HepG2 (cell line): ENCODE measurements at regions not wholly inside any gene's neighbourhood (a gene's known extent, or its start where the extent isn't known, plus 50 kb on each side); places are given as distances from the start of the nearest gene placed in this dataset.

ENCODE experiments used
- ATAC-seq: fragments of 200-7000 bp; cut with Tn5 transposase; 3 replicates; pipeline ENCODE4 v1.9.1; 2020; ENCODE audit warnings: mild to moderate bottlenecking, moderate library complexity
- BruUV-seq: library from RNA; stranded (reverse); fragments of 400-500 nt; replicated peaks from 2 replicates; lab custom pipeline; 2021; lab: Mats Ljungman, UMichigan
- CTCF ChIA-PET: fragments of 300-600 bp; formaldehyde crosslinking; extraction: SDS; loops from one replicate; lab custom pipeline; 2021; ENCODE audit warnings: low total read pairs, inconsistent platforms, low intra/inter-chr PET ratio; lab: Yijun Ruan, JAX
- POLR2A ChIA-PET: fragments of 350-600 bp; sonication (Branson Sonifier 250); formaldehyde crosslinking; loops from one replicate; lab custom pipeline; 2020; ENCODE audit warnings: antibody characterized with exemption, inconsistent platforms; lab: Yijun Ruan, JAX
- DNase-seq: peaks from one replicate; pipeline ENCODE4 v3.0.0-alpha.2; 2015; ENCODE audit warnings: low spot score
- FAIRE-seq: peaks from 3 replicates; lab custom pipeline; 2011; peaks lifted over from hg19 to GRCh38; lab: Jason Lieb, UNC
- H2AFZ ChIP-seq: one replicate; pipeline ENCODE4 v1.6.1; 2011; ENCODE audit warnings: low read length, inconsistent platforms
- H3K27ac ChIP-seq: fragments of 300-600 bp; 3 replicates; pipeline ENCODE4 v1.8.0; 2011; ENCODE audit warnings: mixed run types, mild to moderate bottlenecking, mixed read lengths, low read length, inconsistent platforms; ENCODE audit not compliant: insufficient read depth; ENCODE audit errors: extremely low read length
- H3K27me3 ChIP-seq, 2 experiments: fragments of 200-600 bp in 1 of 2; 2 replicates in 1 of 2; 3 replicates in 1 of 2; pipeline versions ENCODE4 v1.6.0 to v1.8.0; 2011; ENCODE audit warnings: low read length in 2 of 2, mild to moderate bottlenecking in 2 of 2, moderate library complexity in 2 of 2, inconsistent platforms in 1 of 2; ENCODE audit not compliant: insufficient read depth in 2 of 2, control insufficient read depth in 1 of 2
- H3K36me3 ChIP-seq, 2 experiments: fragments of 200-600 bp in 1 of 2; replicated peaks in 1 of 2; 2 replicates in 1 of 2; 3 replicates in 1 of 2; pipeline versions ENCODE4 v1.5.1 to v1.8.0; 2011; ENCODE audit warnings: low read length in 2 of 2, inconsistent platforms in 1 of 2; ENCODE audit not compliant: insufficient read depth in 2 of 2, control insufficient read depth in 1 of 2
- H3K4me1 ChIP-seq: 2 replicates; pipeline ENCODE4 v1.5.1; 2012; ENCODE audit warnings: low read length, inconsistent platforms; ENCODE audit not compliant: insufficient read depth
- H3K4me2 ChIP-seq: 2 replicates; pipeline ENCODE4 v1.6.0; 2011; ENCODE audit warnings: low read depth, low read length, inconsistent platforms
- H3K4me3 ChIP-seq, 3 experiments: fragments of 200-600 bp in 1 of 3; sonication (generic), shearing (Covaris generic) in 1 of 3; replicated peaks in 1 of 3; 2 replicates each; pipeline ENCODE4 v1.5.1; 2011 to 2016; ENCODE audit warnings: low read length in 3 of 3, inconsistent platforms in 2 of 3, low read depth in 2 of 3, mild to moderate bottlenecking in 2 of 3, control low read depth in 1 of 3, mixed read lengths in 1 of 3; ENCODE audit not compliant: insufficient read depth in 1 of 3
- H3K79me2 ChIP-seq: one replicate; pipeline ENCODE4 v1.6.1; 2011; ENCODE audit warnings: low read length, inconsistent platforms; ENCODE audit not compliant: insufficient read depth
- H3K9ac ChIP-seq: 2 replicates; pipeline ENCODE4 v1.6.0; 2011; ENCODE audit warnings: mild to moderate bottlenecking, low read depth, low read length, inconsistent platforms; ENCODE audit not compliant: insufficient read depth
- H3K9me3 ChIP-seq: 2 replicates; pipeline ENCODE4 v1.5.1; 2012; ENCODE audit warnings: mild to moderate bottlenecking, low read length
- H4K20me1 ChIP-seq: 2 replicates; pipeline ENCODE4 v1.6.0; 2011; ENCODE audit warnings: inconsistent platforms, mild to moderate bottlenecking, low read length, moderate library complexity; ENCODE audit not compliant: insufficient read depth
- ELF4 ChIP-seq: sonication (generic); formaldehyde crosslinking; IDR thresholded peaks from 2 replicates; pipeline ENCODE4 v1.5.0; 2020; ENCODE audit warnings: missing genetic modification reagents, mild to moderate bottlenecking, moderate library complexity, borderline replicate concordance
- HMG20A ChIP-seq: IDR thresholded peaks from 2 replicates; pipeline ENCODE4 v1.6.1; 2016; ENCODE audit warnings: borderline replicate concordance
- MTF2 ChIP-seq: sonication (generic); formaldehyde crosslinking; IDR thresholded peaks from 2 replicates; pipeline ENCODE4 v1.5.0; 2020; ENCODE audit warnings: missing genetic modification reagents, borderline replicate concordance
- WGBS: methylation state at CpG from one replicate; pipeline ENCODE4 v1.1.6; 2017; ENCODE audit warnings: low lambda C conversion rate; 5-methylcytosine and 5-hydroxymethylcytosine counted together
- in situ Hi-C: cut with HindIII; loops from 2 replicates; pipeline ENCODE4 v1.10.0; 2017; ENCODE audit warnings: low pct_unique_long_range_greater_than_20kb; ENCODE audit not compliant: extremely low pct_ligation_motif_present
- intact Hi-C: fragments of 100-400 bp; cut with micrococcal nuclease; formaldehyde crosslinking; loops from one replicate; pipeline ENCODE4 v1.10.0; 2022; ENCODE audit not compliant: unreplicated experiment
- TF ChIP-seq, protein P1 (sequence below): sonication (generic); formaldehyde crosslinking; IDR thresholded peaks from 2 replicates; pipeline ENCODE4 v1.5.1; 2020; ENCODE audit warnings: mild to moderate bottlenecking, missing genetic modification reagents, moderate library complexity
- TF ChIP-seq, protein P2 (sequence below): sonication (generic); formaldehyde crosslinking; conservative IDR thresholded peaks from 2 replicates; pipeline ENCODE4 v1.8.1; 2023; ENCODE audit warnings: missing genetic modification reagents
- TF ChIP-seq, protein P3 (sequence below): sonication (generic); formaldehyde crosslinking; IDR thresholded peaks from 2 replicates; pipeline ENCODE4 v1.5.0; 2020; ENCODE audit warnings: missing genetic modification reagents, mild to moderate bottlenecking, borderline replicate concordance
- TF ChIP-seq, protein P4 (sequence below): sonication (generic); formaldehyde crosslinking; IDR thresholded peaks from 2 replicates; pipeline ENCODE4; 2020; ENCODE audit warnings: missing genetic modification reagents, mild to moderate bottlenecking, borderline replicate concordance

DNA sequence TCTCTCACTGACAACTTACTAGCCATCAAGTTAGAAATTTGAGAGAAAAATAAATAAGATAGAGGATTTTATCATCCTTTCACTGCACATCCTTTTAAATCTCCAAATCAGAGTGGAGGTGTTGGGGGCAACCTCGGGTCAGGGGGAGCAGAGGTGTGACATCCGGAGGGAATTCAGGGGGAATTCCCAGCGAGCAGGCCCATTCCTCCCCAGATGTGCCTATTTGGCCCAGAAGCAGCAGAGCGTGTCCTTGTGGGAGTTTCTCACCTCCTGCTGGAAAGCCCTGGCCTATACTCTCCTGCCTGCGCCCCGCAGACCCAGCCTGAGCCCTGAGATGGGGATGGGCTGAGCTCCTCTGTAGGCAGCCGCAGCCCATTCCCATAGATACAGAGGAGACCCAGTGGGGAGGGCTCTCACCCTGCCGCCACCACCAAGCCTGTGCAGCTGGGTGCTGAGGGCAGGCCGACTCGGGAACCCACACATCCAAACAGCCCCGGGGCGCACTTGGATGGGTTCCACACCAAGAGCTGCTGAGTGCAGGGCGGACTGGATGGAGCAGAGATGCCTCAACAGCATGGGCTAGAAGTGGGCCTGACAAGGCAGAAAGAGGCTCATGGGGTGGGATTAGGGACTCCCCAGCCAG, 124.5 kb downstream of the CXCL12 start:
- peaks cover 65% of the 10 kb centered on the region for H3K4me1 ChIP-seq
- H3K9me3 ChIP-seq = no peaks in the 10 kb centered on the region
- DNase-seq (no peak), FAIRE-seq (no peak), ATAC-seq (no peak)
- H3K36me3 ChIP-seq = no peaks in the 10 kb centered on the region
- in situ Hi-C loops = no loop called here
- TF ChIP-seq, protein P1, sequence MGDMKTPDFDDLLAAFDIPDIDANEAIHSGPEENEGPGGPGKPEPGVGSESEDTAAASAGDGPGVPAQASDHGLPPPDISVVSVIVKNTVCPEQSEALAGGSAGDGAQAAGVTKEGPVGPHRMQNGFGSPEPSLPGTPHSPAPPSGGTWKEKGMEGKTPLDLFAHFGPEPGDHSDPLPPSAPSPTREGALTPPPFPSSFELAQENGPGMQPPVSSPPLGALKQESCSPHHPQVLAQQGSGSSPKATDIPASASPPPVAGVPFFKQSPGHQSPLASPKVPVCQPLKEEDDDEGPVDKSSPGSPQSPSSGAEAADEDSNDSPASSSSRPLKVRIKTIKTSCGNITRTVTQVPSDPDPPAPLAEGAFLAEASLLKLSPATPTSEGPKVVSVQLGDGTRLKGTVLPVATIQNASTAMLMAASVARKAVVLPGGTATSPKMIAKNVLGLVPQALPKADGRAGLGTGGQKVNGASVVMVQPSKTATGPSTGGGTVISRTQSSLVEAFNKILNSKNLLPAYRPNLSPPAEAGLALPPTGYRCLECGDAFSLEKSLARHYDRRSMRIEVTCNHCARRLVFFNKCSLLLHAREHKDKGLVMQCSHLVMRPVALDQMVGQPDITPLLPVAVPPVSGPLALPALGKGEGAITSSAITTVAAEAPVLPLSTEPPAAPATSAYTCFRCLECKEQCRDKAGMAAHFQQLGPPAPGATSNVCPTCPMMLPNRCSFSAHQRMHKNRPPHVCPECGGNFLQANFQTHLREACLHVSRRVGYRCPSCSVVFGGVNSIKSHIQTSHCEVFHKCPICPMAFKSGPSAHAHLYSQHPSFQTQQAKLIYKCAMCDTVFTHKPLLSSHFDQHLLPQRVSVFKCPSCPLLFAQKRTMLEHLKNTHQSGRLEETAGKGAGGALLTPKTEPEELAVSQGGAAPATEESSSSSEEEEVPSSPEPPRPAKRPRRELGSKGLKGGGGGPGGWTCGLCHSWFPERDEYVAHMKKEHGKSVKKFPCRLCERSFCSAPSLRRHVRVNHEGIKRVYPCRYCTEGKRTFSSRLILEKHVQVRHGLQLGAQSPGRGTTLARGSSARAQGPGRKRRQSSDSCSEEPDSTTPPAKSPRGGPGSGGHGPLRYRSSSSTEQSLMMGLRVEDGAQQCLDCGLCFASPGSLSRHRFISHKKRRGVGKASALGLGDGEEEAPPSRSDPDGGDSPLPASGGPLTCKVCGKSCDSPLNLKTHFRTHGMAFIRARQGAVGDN (CRISPR knock-in tag) = 0 out of 2 replicates have a peak, but pooled peaks have one; percentile 27
- TF ChIP-seq, protein P2, sequence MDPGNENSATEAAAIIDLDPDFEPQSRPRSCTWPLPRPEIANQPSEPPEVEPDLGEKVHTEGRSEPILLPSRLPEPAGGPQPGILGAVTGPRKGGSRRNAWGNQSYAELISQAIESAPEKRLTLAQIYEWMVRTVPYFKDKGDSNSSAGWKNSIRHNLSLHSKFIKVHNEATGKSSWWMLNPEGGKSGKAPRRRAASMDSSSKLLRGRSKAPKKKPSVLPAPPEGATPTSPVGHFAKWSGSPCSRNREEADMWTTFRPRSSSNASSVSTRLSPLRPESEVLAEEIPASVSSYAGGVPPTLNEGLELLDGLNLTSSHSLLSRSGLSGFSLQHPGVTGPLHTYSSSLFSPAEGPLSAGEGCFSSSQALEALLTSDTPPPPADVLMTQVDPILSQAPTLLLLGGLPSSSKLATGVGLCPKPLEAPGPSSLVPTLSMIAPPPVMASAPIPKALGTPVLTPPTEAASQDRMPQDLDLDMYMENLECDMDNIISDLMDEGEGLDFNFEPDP = 0 out of 2 replicates have a peak, but pooled peaks have one; percentile 0
- no peak for TF ChIP-seq ELF4 (CRISPR knock-in tag)
- no peak for TF ChIP-seq HMG20A (CRISPR knock-in tag)
- TF ChIP-seq MTF2 (CRISPR knock-in tag) = peak; percentile 63; the same call in 1 of the 2 replicates
- TF ChIP-seq, protein P3, sequence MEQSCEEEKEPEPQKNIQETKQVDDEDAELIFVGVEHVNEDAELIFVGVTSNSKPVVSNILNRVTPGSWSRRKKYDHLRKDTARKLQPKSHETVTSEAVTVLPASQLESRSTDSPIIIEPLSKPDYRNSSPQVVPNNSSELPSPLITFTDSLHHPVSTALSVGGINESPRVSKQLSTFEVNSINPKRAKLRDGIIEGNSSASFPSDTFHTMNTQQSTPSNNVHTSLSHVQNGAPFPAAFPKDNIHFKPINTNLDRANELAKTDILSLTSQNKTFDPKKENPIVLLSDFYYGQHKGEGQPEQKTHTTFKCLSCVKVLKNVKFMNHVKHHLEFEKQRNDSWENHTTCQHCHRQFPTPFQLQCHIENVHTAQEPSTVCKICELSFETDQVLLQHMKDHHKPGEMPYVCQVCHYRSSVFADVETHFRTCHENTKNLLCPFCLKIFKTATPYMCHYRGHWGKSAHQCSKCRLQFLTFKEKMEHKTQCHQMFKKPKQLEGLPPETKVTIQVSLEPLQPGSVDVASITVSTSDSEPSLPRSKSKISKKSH = peak; percentile 61; the same call in 1 of the 2 replicates
- TF ChIP-seq, protein P4, sequence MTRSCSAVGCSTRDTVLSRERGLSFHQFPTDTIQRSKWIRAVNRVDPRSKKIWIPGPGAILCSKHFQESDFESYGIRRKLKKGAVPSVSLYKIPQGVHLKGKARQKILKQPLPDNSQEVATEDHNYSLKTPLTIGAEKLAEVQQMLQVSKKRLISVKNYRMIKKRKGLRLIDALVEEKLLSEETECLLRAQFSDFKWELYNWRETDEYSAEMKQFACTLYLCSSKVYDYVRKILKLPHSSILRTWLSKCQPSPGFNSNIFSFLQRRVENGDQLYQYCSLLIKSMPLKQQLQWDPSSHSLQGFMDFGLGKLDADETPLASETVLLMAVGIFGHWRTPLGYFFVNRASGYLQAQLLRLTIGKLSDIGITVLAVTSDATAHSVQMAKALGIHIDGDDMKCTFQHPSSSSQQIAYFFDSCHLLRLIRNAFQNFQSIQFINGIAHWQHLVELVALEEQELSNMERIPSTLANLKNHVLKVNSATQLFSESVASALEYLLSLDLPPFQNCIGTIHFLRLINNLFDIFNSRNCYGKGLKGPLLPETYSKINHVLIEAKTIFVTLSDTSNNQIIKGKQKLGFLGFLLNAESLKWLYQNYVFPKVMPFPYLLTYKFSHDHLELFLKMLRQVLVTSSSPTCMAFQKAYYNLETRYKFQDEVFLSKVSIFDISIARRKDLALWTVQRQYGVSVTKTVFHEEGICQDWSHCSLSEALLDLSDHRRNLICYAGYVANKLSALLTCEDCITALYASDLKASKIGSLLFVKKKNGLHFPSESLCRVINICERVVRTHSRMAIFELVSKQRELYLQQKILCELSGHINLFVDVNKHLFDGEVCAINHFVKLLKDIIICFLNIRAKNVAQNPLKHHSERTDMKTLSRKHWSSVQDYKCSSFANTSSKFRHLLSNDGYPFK (CRISPR knock-in tag) = 0 out of 2 replicates have a peak, but pooled peaks have one; percentile 21
- H2AFZ ChIP-seq = no peak overlapping the region
- H3K27me3 ChIP-seq = no peaks in the 10 kb centered on the region
- no peaks in the 10 kb centered on the region for H4K20me1 ChIP-seq
- intact Hi-C loops = no loop called here
- BruUV-seq = no TSS peak
- H3K9ac ChIP-seq = no peak overlapping the region
- H3K4me3 ChIP-seq = no peak overlapping the region
- no peak overlapping the region for H3K4me2 ChIP-seq
- peak overlapping the region; percentile 98 for H3K27ac ChIP-seq
- 99% methylated on average over 8 of the region's 13 CpGs for WGBS
- CTCF ChIA-PET = no interaction called here
- no peaks in the 10 kb centered on the region for H3K79me2 ChIP-seq
- POLR2A ChIA-PET = interaction anchor here (1.4 to 1.7 kb wide), 5 partner anchors 9 to 397 kb away, joined by 3 to 14 read pairs (median 4); no protein-coding TSS in a partner anchor
